GM18858 (cell line): ENCODE measurements at regions not wholly inside any gene's neighbourhood (a gene's known extent, or its start where the extent isn't known, plus 50 kb on each side); places are given as distances from the start of the nearest gene placed in this dataset.
"Not testable (repeated sequence)": the region's sequence is repeated elsewhere in the genome, so short reads cannot be mapped to it uniquely, and the experiment has no call there.

Experiments
- ATAC-seq: cut with Tn5 transposase; IDR thresholded peaks from one replicate; pipeline ENCODE4 v1.9.1; 2021; ENCODE audit not compliant: unreplicated experiment

DNA sequence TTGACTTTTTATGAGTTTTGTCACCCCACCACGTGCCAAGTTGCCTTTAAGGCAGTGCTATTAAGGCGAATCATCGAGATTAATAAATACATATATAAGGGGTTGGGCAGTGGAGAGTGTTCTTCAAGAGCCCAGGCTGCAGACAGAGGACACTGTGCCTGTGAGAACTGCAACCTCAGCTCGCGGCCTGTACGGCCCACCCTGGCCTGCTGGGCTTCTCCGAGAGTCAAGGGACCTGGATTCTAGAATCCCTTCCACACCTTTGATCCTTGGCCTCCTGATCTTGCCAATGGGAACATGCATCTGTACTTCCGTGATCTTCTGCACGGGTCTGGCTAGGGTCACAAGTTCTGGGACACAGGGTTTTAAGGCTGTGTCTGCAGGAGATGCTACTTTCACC is 54.5 kb downstream of the IRX5 start:
- ATAC-seq, result no peak

DNA sequence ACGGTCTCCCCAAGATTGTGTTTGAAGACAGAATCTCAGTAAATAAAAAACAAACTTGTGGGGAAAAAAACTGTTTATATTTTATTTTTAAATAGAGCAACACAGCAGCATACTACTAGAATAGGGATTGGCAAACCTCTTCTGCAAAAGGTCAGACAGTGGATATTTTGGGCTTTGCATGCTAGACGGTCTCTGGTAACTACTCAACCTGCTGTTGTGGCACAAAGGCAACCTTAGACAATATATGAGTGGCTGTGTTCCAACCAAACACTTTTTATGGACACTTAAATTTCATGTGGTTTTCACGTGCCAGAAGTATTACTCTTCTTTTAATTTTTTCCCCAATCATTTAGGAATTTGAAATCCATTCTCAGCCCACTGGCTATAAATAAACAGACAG is 55.0 kb downstream of the IRX5 start:
- no peak for ATAC-seq

DNA sequence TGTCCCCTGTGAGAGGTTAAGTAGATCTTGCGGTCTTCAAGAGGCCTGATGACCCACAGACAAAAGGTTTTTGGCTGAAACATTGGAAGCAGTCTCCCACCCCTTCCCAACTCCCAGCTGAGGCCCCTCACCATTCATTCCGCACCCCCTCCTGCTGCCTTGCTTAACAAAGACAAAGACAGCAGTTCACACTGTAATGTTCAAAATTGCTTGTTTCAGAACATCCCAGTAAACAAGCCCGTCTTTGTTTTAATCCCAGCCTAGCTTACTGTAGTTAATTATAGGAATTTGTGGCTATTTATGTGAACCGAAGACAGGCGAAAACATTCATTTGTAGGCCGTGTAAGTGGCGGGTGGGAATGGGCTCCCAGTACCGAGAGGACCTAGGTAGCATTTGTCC is 55.7 kb downstream of the IRX5 start:
- no peak for ATAC-seq

DNA sequence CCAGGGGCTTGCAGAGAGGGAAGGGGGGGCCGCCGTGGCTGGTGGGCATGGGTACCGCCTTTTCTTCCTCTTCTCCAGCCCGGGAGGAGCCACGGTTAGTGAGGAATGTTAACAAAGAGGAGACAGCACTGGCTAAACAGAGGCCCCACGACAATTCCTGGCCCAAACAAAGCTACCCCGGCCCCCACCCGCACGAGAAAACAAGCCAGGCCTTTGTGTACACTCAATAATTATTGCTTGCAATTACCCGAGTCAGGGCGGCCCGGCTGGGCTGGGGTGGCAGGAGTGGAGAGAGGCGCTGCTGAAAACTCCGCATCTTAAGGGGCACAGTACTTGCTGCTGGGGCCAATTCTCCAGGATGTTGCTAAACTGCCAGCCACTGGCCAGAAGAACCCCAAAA is 56.4 kb downstream of the IRX5 start:
- ATAC-seq, result no peak

DNA sequence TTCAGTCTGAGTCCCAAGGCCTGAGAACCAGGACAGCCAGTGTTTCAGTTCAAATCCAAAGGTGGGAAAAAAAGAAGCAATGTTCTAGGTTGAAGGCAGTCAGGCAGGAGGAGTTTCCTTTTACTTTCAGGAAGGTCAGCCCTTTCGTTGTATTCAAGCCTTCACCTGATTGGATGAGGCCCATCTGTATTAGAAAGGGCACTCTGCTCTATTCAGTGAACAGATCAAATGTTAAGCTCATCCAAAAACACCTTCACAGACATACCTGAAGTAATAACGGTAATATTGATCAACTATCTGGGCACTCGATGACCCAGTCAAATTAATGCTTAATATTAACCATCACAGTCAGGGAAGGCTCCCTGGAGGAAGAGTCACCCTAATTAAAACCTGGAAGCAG is 60.9 kb downstream of the IRX5 start:
- ATAC-seq, result no peak

DNA sequence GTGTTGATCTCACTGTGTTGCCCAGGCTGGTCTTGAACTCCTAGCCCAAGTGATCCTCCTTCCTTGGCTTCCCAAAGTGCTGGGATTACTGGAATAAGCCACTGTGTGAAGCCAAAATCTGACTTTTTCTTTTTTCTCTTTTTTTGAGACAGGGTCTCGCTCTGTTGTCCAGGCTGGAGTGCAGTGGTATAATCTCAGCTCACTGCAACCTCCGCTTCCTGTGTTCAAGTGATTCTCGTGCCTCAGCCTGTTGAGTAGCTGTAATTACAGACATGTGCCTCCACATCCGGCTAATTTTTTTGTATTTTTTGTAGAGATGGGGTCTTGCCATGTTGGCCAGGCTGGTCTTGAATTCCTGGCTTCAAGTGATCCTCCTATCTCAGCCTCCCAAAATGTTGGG is 61.3 kb downstream of the IRX5 start:
- ATAC-seq, result not testable (repeated sequence)

DNA sequence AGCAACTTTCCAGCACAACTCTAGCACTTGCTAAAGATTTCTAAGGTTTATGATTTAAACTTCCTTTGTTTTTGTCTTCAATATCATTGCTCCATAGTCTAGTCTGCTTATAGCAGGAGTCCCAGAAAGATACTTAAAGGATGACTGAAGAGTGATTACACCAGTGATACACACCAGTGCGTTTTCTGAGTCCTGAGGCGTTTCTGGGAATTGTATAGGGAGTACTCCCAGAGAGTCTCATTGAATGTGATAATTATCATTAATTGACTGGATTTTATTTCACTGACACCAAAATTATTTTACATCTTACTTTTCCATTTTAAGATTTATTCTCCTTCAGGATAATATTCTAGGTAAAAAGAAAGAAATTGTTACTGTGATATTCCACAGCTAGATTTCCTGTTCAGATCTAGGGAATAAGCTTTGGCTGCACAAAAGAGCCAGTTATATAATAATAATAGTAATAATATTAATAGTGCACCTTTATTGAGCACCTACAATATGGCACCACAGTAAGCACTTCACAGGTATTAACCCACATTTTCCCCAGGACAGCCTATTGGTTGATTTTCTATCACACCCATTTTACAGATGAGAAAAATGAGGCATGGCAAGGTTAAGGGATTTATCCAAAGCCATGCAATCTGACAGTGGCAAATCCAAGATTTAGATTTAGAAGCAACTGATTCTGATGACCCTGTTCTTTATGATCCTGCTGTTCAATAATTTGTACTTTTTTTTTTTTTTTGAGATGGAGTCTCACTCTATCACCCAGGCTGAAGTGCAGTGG is 62.6 kb downstream of the IRX5 start:
- no peak for ATAC-seq

DNA sequence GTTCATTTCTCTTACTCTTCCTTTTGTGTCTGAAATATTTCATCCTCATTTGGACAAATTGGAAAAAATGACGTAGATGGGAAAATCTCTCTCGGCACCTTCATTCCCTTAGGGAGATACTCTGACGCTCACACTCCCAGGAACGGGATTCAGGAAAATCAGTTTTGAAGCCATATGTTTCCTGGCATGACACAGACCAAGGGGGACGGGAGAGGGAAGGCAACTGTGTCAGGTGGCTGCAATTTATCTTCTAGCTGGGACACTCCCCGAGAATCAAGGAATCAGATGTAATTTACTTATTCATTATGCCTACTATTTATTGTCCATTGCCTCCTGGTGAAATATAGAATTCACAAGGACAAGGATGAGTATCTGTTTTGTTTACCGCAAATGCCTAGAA is 65.5 kb downstream of the IRX5 start:
- no peak for ATAC-seq

DNA sequence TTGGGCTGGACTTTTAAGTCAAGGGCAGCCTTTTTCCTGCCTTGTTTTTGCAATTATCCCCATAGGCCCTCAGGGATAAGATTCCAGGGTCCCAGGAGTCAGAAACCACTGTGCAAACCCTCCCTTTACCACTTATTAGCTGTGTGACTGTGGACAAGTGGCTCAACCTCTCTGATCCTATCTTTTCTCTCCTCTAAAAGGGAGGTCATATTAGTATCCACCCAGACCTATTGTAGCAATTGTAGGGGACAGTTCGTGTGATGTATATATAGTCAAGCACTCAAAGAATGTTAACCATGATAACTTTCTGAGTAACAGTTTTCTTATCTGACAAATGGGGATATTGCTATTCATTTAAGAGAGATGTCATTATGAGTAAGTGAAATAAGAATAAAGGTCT is 68.2 kb downstream of the IRX5 start:
- ATAC-seq, result no peak

DNA sequence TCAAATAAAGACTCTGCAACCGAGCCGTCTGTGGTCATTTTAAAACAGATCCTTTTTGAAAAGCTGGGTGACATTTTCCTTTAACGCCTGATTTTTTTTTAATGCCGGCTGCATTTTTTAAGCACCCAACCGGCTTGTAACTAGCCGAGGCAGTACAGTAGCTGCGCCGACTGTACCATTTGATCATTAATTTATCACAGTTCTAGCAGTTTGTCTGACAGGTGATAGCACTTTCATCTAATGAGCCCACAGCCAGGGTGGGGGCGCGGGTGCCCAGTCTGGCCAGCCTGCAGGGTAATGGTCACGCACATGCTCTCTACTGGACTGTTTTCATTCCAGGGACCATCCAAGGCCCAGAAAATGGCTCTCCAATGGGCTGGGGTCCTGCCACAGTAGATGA is 68.8 kb downstream of the IRX5 start:
- ATAC-seq, result no peak

DNA sequence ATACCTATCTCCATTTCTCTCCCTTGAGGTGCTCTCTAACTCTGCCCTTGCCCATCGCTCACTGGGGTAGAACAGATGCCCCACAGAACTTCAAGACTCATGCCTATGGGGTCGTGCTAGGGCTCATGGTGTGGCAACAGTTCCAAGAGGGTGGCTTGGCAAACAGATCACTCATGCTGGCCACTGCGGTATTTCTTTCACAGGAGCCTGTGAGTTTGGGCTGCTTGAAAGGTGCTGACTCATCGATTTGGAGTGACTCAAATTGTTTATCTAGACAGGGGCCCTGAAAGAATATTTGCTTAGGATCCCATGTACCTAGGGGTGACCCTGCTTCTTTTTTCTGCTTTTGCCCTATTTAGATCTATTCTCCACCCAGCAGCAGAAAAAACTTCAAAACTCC is 69.9 kb downstream of the IRX5 start:
- ATAC-seq, result no peak

DNA sequence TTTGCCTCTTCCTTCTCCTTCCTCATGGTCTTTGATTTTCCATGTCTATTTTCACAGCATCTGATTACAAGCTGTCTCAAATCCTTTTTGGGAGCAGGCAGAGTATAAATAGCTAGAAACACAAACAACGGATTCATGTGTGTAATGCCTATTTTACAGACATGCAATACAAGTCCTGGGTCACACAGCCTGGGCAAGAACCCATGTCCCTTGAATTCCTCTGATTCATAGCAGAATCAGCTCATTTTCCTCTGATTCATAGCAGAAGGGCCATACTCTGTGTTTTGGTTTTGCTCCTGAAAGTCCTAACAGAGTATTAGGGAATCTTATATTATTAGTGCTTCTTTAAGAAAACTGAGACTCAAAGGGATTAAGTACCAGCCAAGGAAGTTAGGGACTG is 71.3 kb downstream of the IRX5 start:
- no peak for ATAC-seq

DNA sequence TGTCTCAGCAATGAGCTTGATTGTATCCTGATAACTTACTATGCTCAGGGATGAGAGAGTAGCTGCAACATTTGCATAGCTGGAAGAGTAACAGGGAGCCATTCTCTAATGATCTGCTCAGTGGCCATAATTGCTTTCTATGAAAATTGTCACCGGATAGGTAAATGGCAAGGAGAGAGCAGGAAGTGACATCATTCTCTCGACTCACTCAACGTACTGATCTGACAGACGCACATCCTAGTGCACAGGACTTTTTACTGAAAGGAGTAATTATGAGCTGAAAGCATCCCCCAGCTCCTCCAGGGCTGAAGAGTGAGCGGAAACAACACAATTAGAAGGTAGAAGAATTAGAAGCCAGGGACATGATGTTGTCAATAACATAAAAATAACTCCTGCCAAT is 71.8 kb downstream of the IRX5 start:
- no peak for ATAC-seq

DNA sequence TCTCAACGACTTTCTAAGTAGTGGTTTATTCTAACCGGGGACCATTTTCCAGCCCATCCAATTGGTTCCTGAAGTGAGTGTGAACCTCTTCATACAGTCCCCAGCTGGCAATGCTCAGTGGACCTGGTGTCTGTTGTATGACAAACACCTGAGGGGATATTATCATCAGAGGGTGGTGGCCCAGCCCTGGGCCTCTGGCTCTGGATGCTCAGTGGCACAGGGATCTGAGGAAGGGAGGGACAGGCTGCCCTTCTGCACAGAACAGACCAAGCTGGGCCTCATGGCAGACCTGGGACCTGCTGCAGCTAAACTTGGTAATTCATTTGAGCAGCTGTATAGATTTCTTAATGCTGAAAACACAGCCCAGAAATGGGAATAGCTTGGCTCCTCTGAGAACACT is 72.6 kb downstream of the IRX5 start:
- ATAC-seq, result no peak

DNA sequence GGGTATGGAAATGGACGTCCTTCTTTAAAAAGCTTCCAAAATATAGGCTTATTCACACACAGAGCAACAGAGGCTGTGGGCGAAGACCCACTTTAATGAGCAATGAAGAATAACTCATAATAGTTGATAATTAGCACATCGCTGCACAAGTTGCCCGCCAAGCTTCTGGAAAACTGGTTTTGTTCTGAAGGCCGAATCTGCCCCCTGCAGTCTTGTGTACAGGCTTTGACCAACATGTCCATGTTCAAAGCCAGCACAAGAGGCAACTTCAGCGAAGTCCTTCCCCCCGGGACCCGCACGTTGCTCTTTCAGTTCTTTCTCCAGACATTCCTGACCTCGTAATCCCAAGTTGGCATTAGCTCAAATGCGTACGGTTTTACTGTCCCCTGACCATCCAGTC is 73.3 kb downstream of the IRX5 start:
- ATAC-seq, result no peak

DNA sequence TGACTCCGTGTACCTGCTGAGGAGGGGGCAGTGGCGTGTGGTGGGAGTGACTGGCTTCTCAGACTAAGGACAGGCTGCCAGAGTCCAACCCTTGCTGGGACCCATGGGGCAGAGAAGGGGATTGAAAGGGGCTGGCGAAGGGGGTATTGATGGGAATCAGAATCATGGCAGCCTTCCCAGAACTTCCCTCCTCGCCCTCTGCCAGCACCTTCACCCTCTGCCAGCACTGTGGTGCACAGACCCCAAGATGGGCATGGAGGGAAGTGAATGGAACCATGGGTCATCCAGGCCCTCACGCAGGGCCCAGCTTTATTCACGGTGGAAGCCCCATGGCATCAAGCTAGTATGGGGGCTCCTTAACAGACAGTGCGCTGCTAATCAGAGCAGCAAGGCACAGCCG is 76.8 kb downstream of the IRX5 start:
- ATAC-seq, result no peak

DNA sequence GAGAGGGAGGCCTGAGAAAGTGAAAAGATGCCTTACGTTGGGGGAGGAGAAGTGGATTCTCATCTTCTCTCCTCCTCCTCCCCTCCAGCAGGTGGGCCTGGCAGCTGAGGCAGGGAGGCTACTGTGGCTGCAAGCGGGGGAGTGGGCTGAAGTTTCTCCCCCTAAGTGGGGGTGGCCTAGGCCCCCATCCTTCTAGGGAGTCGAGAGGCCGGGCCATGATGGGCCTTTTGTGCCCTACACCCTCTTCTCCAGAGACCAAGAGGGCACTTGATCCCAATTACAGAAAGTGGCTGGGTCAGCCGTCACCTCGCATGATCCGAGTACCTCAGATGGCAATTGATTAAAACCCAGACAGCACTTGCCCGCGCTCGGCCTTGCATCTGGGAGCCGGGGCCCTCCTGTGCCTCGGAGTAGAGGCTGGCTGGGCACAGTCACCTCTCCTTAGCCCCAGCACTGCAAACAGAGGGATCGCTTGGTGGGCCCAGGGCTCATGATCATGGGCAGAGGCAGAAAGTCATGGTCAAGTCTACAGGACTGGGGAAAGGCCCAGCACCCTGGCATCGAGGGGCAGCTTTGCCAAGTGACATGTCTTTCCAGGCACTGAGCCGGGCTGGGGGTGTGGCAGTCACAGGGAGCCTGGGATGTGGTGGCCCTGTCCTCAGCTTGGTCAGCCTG is 78.3 kb downstream of the IRX5 start:
- ATAC-seq, result no peak

DNA sequence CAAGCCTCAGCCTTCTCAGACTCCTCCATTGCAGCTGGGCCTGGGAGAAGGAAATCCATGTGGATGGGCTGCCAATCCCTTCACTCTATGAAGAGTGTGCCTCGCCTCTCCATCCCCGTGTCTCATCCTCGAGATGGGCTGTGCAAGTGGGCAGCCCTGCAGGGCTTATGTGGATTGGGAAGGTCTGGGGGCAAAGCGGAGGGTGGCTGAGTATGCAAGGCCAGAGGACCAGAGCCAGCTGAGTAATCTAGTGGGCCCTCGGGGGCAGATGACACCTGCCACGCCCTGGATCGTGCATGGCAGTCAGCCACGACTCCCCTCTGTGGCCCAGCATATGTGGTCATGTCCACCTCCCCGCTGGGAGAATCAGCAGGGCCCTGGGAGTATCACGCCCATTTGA is 78.9 kb downstream of the IRX5 start:
- no peak for ATAC-seq

DNA sequence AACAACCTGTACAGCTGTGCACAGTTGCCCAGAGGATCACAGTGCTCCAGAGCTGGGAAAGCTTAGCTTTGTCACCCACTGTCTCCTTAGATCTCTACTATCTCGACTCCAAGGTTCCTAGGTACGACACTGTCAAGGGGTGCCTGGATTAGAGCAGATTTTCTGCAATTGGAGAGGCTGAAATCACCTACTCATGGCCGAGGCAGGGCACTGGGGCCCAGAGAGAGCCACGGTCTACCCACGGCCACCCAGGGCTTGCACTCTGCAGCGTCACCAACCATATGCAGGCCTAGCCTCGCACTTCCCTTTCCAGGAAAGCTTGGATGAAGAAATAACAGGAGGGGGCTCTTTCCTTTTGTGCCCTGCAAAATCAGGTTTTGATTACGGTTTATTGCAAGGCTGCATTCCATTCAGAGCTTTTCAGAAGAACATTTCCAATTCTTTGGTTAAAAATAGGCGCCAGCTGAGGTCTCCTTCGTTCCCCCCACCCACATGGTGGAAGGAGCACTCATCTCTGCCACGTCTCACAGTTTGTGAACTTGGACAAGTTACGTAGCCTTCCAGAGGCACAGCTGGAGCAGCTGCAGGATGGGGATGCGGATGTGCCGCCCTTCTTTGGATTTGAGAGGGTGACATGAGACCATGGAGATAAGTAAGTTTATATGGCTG is 80.0 kb downstream of the IRX5 start:
- no peak for ATAC-seq

DNA sequence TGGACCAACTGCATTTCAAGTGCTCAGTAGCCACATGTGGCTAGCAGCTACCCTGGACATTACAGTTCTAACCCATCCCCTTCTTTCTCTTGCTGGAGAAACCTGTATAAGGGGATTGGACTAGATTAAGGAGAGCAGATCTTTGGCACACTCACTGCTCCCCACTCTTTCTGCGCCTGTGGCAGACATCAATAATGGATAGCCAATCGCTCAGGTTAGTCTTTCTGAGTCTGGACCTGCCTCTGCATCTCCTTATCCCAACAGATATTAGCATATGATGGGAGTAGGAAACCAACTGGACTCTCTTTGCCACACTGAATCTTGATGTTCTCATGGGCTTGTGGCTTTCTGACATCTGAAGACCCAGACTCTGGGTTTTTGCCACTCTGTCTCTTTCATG is 81.7 kb downstream of the IRX5 start:
- no peak for ATAC-seq

DNA sequence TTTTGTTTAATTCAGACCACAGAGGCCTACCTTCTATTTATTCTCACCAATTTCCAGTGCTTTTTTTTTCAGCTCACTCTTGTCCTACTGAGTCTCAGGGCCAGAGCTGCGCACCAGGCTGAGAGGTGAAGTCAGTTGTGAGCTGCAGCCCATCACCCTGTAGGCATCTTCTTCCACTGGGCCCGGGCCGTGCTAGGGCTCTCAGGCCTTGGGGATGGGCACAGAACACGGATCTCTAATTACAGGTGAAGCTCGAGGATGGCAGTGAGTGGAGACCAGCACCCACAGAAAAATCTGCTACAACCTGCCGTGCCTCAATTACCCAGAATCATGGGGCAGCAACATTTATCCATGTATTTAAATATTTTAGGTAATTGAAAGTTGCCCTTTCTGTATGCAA is 82.1 kb downstream of the IRX5 start:
- no peak for ATAC-seq

DNA sequence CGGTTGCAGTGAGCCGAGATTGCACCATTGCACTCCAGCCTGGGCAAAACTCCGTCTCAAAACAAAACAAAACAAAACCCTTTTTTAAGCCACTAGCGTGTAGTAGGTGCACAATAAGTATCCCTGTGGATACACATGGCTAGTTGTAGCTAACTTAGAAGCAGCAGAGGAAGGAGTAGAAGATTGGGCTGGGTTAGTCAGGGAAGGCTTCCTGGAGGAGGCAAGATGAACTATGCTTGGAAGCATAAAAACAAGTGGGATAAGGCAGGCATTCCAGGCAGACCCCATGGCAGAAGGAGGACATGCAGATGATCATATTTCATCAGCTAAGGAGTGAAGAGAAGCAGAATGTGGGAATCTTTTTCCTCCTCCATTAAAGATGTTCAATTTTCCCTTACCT is 83.4 kb downstream of the IRX5 start:
- no peak for ATAC-seq
